T-helper 1 cell treated with Interleukin-12 subunit alpha and Interleukin-12 subunit beta and Interleukin-4 antibody, amounts not matched to agents 30 μg/mL and 1 μg/mL, for 36 hours (primary cell): ENCODE measurements at regions not wholly inside any gene's neighbourhood (a gene's known extent, or its start where the extent isn't known, plus 50 kb on each side); places are given as distances from the start of the nearest gene placed in this dataset.
"Not testable (repeated sequence)": the region's sequence is repeated elsewhere in the genome, so short reads cannot be mapped to it uniquely, and the experiment has no call there.

Source experiments
- H3K27ac Mint-ChIP-seq: one replicate; pipeline ENCODE4 v1.8.0; 2021; ENCODE audit warnings: mild to moderate bottlenecking, mixed read lengths
- H3K27me3 Mint-ChIP-seq: one replicate; pipeline ENCODE4 v1.8.0; 2021; ENCODE audit warnings: low read depth, mixed read lengths
- H3K36me3 Mint-ChIP-seq: one replicate; pipeline ENCODE4 v1.8.0; 2021; ENCODE audit warnings: low read depth, mixed read lengths
- H3K4me1 Mint-ChIP-seq: one replicate; pipeline ENCODE4 v1.8.0; 2021; ENCODE audit warnings: low read depth, mixed read lengths
- H3K4me3 Mint-ChIP-seq: one replicate; pipeline ENCODE4 v1.8.0; 2021; ENCODE audit warnings: mild to moderate bottlenecking, moderate library complexity, mixed read lengths
- H3K9me3 Mint-ChIP-seq: one replicate; pipeline ENCODE4 v1.8.0; 2021; ENCODE audit warnings: mixed read lengths

- H3K36me3 Mint-ChIP-seq: no peaks in the 10 kb centered on the region
- no peak overlapping the region for H3K4me3 Mint-ChIP-seq
- H3K27ac Mint-ChIP-seq: no peak overlapping the region
- H3K9me3 Mint-ChIP-seq: peaks cover under 1% of the 10 kb centered on the region
- no peaks in the 10 kb centered on the region for H3K4me1 Mint-ChIP-seq
- H3K27me3 Mint-ChIP-seq: peaks cover 20% of the 10 kb centered on the region
Measured at GRCh38 chr1:116288201-116288598, 84.8 kb upstream of the ATP1A1 start.

GRCh38 chr1:116289193-116289592 is 83.9 kb upstream of the ATP1A1 start:
- Mint-ChIP-seq H3K4me3 (no peak overlapping the region), H3K4me1 (no peaks in the 10 kb centered on the region), H3K9me3 (no peaks in the 10 kb centered on the region), H3K27me3 (peaks cover 13% of the 10 kb centered on the region), H3K27ac (no peak overlapping the region), H3K36me3 (no peaks in the 10 kb centered on the region)

- Mint-ChIP-seq H3K9me3 (no peaks in the 10 kb centered on the region), H3K4me1 (no peaks in the 10 kb centered on the region), H3K27ac (no peak overlapping the region), H3K36me3 (no peaks in the 10 kb centered on the region), H3K4me3 (no peak overlapping the region), H3K27me3 (peaks cover 9% of the 10 kb centered on the region)
Measured at GRCh38 chr1:116290085-116290705, 82.8 kb upstream of the ATP1A1 start.

GRCh38 chr1:116291024-116291423 is 82.0 kb upstream of the ATP1A1 start:
- Mint-ChIP-seq H3K27ac (no peak overlapping the region), H3K4me3 (no peak overlapping the region), H3K36me3 (no peaks in the 10 kb centered on the region), H3K4me1 (no peaks in the 10 kb centered on the region), H3K9me3 (no peaks in the 10 kb centered on the region), H3K27me3 (peaks cover 7% of the 10 kb centered on the region)

- no peaks in the 10 kb centered on the region for H3K9me3 Mint-ChIP-seq
- no peak overlapping the region for H3K4me3 Mint-ChIP-seq
- no peak overlapping the region for H3K27ac Mint-ChIP-seq
- peaks cover 6% of the 10 kb centered on the region for H3K27me3 Mint-ChIP-seq
- no peaks in the 10 kb centered on the region for H3K36me3 Mint-ChIP-seq
- no peaks in the 10 kb centered on the region for H3K4me1 Mint-ChIP-seq
Measured at GRCh38 chr1:116292929-116293725, 79.9 kb upstream of the ATP1A1 start.

- Mint-ChIP-seq H3K4me3 (no peak overlapping the region), H3K36me3 (no peaks in the 10 kb centered on the region), H3K27ac (no peak overlapping the region), H3K9me3 (no peaks in the 10 kb centered on the region), H3K27me3 (peaks cover 6% of the 10 kb centered on the region), H3K4me1 (no peaks in the 10 kb centered on the region)
Measured at GRCh38 chr1:116297495-116298212, 75.4 kb upstream of the ATP1A1 start.

- not testable (repeated sequence) for H3K9me3 Mint-ChIP-seq, H3K27me3 Mint-ChIP-seq, H3K36me3 Mint-ChIP-seq, H3K4me1 Mint-ChIP-seq, H3K4me3 Mint-ChIP-seq, H3K27ac Mint-ChIP-seq
Measured at GRCh38 chr1:116298213-116298579, 74.8 kb upstream of the ATP1A1 start.

- H3K4me3 Mint-ChIP-seq: no peak overlapping the region
- H3K9me3 Mint-ChIP-seq: no peaks in the 10 kb centered on the region
- no peak overlapping the region for H3K27ac Mint-ChIP-seq
- H3K36me3 Mint-ChIP-seq: no peaks in the 10 kb centered on the region
- H3K4me1 Mint-ChIP-seq: no peaks in the 10 kb centered on the region
- peaks cover under 1% of the 10 kb centered on the region for H3K27me3 Mint-ChIP-seq
Measured at GRCh38 chr1:116298746-116299145, 74.3 kb upstream of the ATP1A1 start.

GRCh38 chr1:116299248-116299647 is 73.8 kb upstream of the ATP1A1 start:
- Mint-ChIP-seq H3K4me3 (no peak overlapping the region), H3K4me1 (no peaks in the 10 kb centered on the region), H3K27ac (no peak overlapping the region), H3K36me3 (no peaks in the 10 kb centered on the region), H3K9me3 (no peaks in the 10 kb centered on the region), H3K27me3 (peaks cover 6% of the 10 kb centered on the region)

GRCh38 chr1:116302281-116302680 is 70.8 kb upstream of the ATP1A1 start:
- Mint-ChIP-seq H3K27me3 (peaks cover 10% of the 10 kb centered on the region), H3K36me3 (no peaks in the 10 kb centered on the region), H3K4me1 (no peaks in the 10 kb centered on the region), H3K27ac (no peak overlapping the region), H3K4me3 (no peak overlapping the region), H3K9me3 (no peaks in the 10 kb centered on the region)

GRCh38 chr1:116306102-116306501 is 66.9 kb upstream of the ATP1A1 start:
- Mint-ChIP-seq H3K27ac (no peak overlapping the region), H3K4me1 (no peaks in the 10 kb centered on the region), H3K27me3 (peaks cover 10% of the 10 kb centered on the region), H3K9me3 (no peaks in the 10 kb centered on the region), H3K36me3 (no peaks in the 10 kb centered on the region), H3K4me3 (no peak overlapping the region)

- no peak overlapping the region for H3K27ac Mint-ChIP-seq
Measured at GRCh38 chr1:116306840-116307442, 66.1 kb upstream of the ATP1A1 start.

GRCh38 chr1:116308276-116308675 is 64.8 kb upstream of the ATP1A1 start:
- Mint-ChIP-seq H3K27me3 (peaks cover 10% of the 10 kb centered on the region), H3K27ac (no peak overlapping the region), H3K36me3 (no peaks in the 10 kb centered on the region), H3K9me3 (no peaks in the 10 kb centered on the region), H3K4me1 (no peaks in the 10 kb centered on the region), H3K4me3 (no peak overlapping the region)

More at GRCh38 chr1:116306840-116307442, 66.1 kb upstream of the ATP1A1 start:
- H3K36me3 Mint-ChIP-seq: no peaks in the 10 kb centered on the region
- H3K9me3 Mint-ChIP-seq: no peaks in the 10 kb centered on the region
- peaks cover 10% of the 10 kb centered on the region for H3K27me3 Mint-ChIP-seq
- H3K4me1 Mint-ChIP-seq: no peaks in the 10 kb centered on the region
- no peak overlapping the region for H3K4me3 Mint-ChIP-seq

- no peak overlapping the region for H3K4me3 Mint-ChIP-seq
- H3K9me3 Mint-ChIP-seq: no peaks in the 10 kb centered on the region
- no peaks in the 10 kb centered on the region for H3K36me3 Mint-ChIP-seq
- H3K27me3 Mint-ChIP-seq: peaks cover 4% of the 10 kb centered on the region
- H3K4me1 Mint-ChIP-seq: no peaks in the 10 kb centered on the region
- no peak overlapping the region for H3K27ac Mint-ChIP-seq
Measured at GRCh38 chr1:116309090-116309870, 63.8 kb upstream of the ATP1A1 start.
